Gastrocnemius medialis (tissue), 4 donors: ENCODE measurements at regions not wholly inside any gene's neighbourhood (a gene's known extent, or its start where the extent isn't known, plus 50 kb on each side); places are given as distances from the start of the nearest gene placed in this dataset.

Experiments used
- ATAC-seq, 2 donors: fragments of 150-250 bp; one replicate each; pipeline ENCODE4 v1.9.1; 2016
- DNase-seq, 2 donors: peaks; one replicate each; pipeline ENCODE4 v3.0.0-alpha.2; 2019
- H3K27ac ChIP-seq, 4 donors: fragments of 200-600 bp; sonication (generic); 1 replicate in 1 of 4; 2 replicates in 3 of 4; pipeline ENCODE4 v1.5.1; 2016 to 2018; ENCODE audit warnings: mild to moderate bottlenecking in 2 of 4, moderate library complexity in 1 of 4
- H3K27me3 ChIP-seq, 3 donors: fragments of 200-600 bp; sonication (generic) in 2 of 3; 1 replicate in 1 of 3; 2 replicates in 2 of 3; pipeline versions ENCODE4 v1.5.1 to v1.6.0; 2016 to 2019; ENCODE audit warnings: mild to moderate bottlenecking in 1 of 3, moderate library complexity in 1 of 3
- H3K36me3 ChIP-seq, 2 donors: fragments of 200-600 bp; sonication (generic) in 1 of 2; one replicate each; pipeline ENCODE4 v1.5.1; 2017 to 2018
- H3K4me1 ChIP-seq, 2 donors: fragments of 200-600 bp; sonication (generic) in 1 of 2; one replicate each; pipeline ENCODE4 v1.5.1; 2016 to 2017; ENCODE audit warnings: mild to moderate bottlenecking in 2 of 2
- H3K4me3 ChIP-seq, 4 donors: fragments of 200-600 bp; sonication (generic) in 3 of 4; 1 replicate in 1 of 4; 2 replicates in 3 of 4; pipeline ENCODE4 v1.5.1; 2016 to 2019; ENCODE audit warnings: mild to moderate bottlenecking in 2 of 4
- H3K9me3 ChIP-seq, 3 donors: fragments of 200-600 bp; sonication (generic) in 2 of 3; 1 replicate in 1 of 3; 2 replicates in 2 of 3; pipeline ENCODE4 v1.5.1; 2016 to 2019
- POLR2A ChIP-seq, 2 donors: fragments of 450-650 bp; IDR thresholded peaks; one replicate each; pipeline ENCODE4 v1.6.1; 2017; ENCODE audit warnings: antibody characterized with exemption in 2 of 2, mild to moderate bottlenecking in 2 of 2, moderate library complexity in 2 of 2
- in situ Hi-C, 4 donors: fragments of 200-750 bp; cut with MboI; loops; one replicate each; pipeline versions ENCODE4 v1.15.0 to v1.8.0; 2017; ENCODE audit warnings: low sequenced_read_pairs in 4 of 4
- intact Hi-C: fragments of 100-400 bp; cut with DNase I; formaldehyde crosslinking; loops from one replicate; pipeline ENCODE4 v1.15.1; 2023; ENCODE audit warnings: low total_unique reads
- TF ChIP-seq, protein P1 (sequence below), 5 experiments: fragments of 450-650 bp in 3 of 5; fragments of 200-600 bp in 2 of 5; sonication (generic) in 2 of 5; IDR thresholded peaks in 4 of 5; conservative IDR thresholded peaks in 1 of 5; 1 replicate in 4 of 5; 2 replicates in 1 of 5; pipeline ENCODE4 v1.5.1; 2016 to 2019; ENCODE audit warnings: antibody characterized with exemption in 5 of 5, mild to moderate bottlenecking in 3 of 5, moderate library complexity in 3 of 5

DNA sequence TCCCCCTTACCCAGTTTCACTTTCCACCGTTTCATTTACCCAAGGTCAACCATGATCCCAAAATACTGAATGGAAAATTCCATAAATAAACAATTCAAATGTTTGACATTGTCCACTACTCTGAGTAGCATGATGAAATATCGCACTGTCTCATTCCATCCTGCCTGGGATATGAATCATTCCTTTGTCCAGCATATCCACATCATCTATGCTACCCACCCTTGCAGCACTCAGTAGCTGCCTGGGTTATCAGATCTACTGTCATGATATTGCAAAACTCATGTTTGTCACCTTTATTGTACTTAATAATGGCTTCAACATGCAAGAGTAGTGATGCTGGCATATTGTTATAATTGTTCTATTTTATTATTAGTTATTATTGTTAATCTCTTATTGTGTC is 263.9 kb upstream of the NBEA start:
- in situ Hi-C loops (no loop called here), intact Hi-C loops (no loop called here)
- no peak overlapping the region for H3K4me3 ChIP-seq
- no peak for DNase-seq
- TF ChIP-seq, protein P1, sequence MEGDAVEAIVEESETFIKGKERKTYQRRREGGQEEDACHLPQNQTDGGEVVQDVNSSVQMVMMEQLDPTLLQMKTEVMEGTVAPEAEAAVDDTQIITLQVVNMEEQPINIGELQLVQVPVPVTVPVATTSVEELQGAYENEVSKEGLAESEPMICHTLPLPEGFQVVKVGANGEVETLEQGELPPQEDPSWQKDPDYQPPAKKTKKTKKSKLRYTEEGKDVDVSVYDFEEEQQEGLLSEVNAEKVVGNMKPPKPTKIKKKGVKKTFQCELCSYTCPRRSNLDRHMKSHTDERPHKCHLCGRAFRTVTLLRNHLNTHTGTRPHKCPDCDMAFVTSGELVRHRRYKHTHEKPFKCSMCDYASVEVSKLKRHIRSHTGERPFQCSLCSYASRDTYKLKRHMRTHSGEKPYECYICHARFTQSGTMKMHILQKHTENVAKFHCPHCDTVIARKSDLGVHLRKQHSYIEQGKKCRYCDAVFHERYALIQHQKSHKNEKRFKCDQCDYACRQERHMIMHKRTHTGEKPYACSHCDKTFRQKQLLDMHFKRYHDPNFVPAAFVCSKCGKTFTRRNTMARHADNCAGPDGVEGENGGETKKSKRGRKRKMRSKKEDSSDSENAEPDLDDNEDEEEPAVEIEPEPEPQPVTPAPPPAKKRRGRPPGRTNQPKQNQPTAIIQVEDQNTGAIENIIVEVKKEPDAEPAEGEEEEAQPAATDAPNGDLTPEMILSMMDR (IDR thresholded peaks at IDR 0.05 in 4 of 5, conservative IDR thresholded peaks at IDR 0.05 in 1 of 5): no peak
- TF ChIP-seq POLR2A (IDR thresholded peaks at IDR 0.05): no peak
- H3K27me3 ChIP-seq: no peaks in the 10 kb centered on the region
- no peak overlapping the region for H3K27ac ChIP-seq
- H3K36me3 ChIP-seq: no peaks in the 10 kb centered on the region
- H3K9me3 ChIP-seq: no peaks in the 10 kb centered on the region
- ATAC-seq: no peak
- H3K4me1 ChIP-seq: peaks cover 0 to 4% of the 10 kb centered on the region in 2 donors

DNA sequence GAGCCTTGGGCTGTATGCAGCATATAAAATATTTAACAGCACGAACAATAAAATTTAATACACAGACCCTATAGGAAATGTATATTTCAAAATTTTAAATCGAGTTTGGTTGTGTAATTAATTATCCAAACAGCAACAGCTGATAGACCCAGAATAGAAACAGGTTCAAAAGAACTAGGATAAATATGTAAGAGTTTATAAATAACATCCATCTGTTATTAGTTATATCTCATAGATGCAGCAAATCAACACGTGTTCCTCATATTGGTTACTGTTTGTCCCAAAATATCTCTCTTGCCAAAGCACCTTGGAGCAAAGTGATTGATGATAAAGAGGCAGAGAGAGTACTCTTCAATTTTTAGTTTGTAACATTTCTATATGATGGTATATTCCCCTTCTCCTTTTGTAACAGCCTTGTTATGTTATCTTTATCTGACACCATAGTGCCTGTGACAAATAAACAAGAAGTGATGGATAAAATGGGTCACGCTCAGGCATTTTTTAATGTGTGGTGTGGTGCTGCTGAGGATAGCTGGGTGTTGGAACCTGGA is 260.6 kb upstream of the NBEA start:
- in situ Hi-C loops (no loop called here), intact Hi-C loops (no loop called here)
- DNase-seq (no peak), ATAC-seq (peak in 1 of 2 donors; percentile 19)
- Histone ChIP-seq H3K36me3 (no peaks in the 10 kb centered on the region), H3K27me3 (no peaks in the 10 kb centered on the region), H3K9me3 (no peaks in the 10 kb centered on the region), H3K4me3 (no peak overlapping the region), H3K4me1 (peaks cover 0 to 4% of the 10 kb centered on the region in 2 donors), H3K27ac (no peak overlapping the region)
- TF ChIP-seq POLR2A (IDR thresholded peaks at IDR 0.05): no peak
- TF ChIP-seq, protein P1 (IDR thresholded peaks at IDR 0.05 in 4 of 5, conservative IDR thresholded peaks at IDR 0.05 in 1 of 5): no peak

DNA sequence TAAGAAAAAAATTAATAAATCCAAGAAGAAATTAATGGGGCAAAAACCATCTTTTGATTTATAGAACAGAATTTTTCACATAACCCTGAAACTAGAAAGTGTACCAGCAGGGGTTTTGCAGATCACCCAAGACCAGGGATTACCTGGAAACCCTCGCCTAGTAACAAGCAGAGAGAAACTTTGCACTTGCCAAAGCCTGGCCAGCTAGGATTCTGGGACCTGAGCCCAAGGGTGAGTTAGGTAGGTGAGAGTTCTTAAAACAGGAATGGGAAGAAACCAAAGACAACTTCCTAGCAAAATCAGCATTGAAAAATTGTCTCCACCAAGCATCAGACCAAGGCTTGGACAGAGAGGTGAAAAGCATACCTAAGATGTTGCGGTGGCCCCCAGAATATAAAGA is 247.0 kb upstream of the NBEA start:
- in situ Hi-C loops: no loop called here
- no peaks in the 10 kb centered on the region for H3K27me3 ChIP-seq
- DNase-seq (no peak), ATAC-seq (no peak)
- no peaks in the 10 kb centered on the region for H3K36me3 ChIP-seq
- H3K4me1 ChIP-seq: peaks cover 16 to 20% of the 10 kb centered on the region in 2 donors
- no peak overlapping the region for H3K27ac ChIP-seq
- intact Hi-C loops: no loop called here
- no peak overlapping the region for H3K4me3 ChIP-seq
- TF ChIP-seq, protein P1 (IDR thresholded peaks at IDR 0.05 in 4 of 5, conservative IDR thresholded peaks at IDR 0.05 in 1 of 5): no peak
- TF ChIP-seq POLR2A (IDR thresholded peaks at IDR 0.05): no peak
- no peaks in the 10 kb centered on the region for H3K9me3 ChIP-seq

DNA sequence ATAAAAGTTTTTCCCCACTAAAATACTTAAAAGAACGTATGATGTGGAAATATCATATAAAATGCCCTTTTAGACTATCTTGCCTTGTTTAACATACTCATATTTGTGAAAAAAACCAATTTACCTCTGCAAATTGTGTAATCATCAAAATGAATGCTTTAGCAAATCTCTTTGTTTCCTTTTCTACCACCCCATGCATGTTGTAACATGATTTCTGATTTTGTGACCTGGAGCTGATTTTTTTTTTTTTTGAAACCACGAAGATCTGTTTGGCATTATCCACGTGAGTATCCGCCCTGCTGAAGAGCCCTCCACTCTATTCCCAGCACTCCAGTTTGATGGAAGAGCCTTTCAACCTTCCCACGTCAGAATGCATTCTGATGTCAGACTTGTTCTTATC is 245.8 kb upstream of the NBEA start:
- TF ChIP-seq, protein P1 (IDR thresholded peaks at IDR 0.05 in 4 of 5, conservative IDR thresholded peaks at IDR 0.05 in 1 of 5): no peak
- TF ChIP-seq POLR2A (IDR thresholded peaks at IDR 0.05): no peak
- no peaks in the 10 kb centered on the region for H3K9me3 ChIP-seq
- no peak overlapping the region for H3K27ac ChIP-seq
- no peaks in the 10 kb centered on the region for H3K27me3 ChIP-seq
- no peak overlapping the region for H3K4me3 ChIP-seq
- ATAC-seq (no peak), DNase-seq (no peak)
- in situ Hi-C loops: no loop called here
- H3K36me3 ChIP-seq: no peaks in the 10 kb centered on the region
- H3K4me1 ChIP-seq: peaks cover 16 to 21% of the 10 kb centered on the region in 2 donors
- intact Hi-C loops: no loop called here

DNA sequence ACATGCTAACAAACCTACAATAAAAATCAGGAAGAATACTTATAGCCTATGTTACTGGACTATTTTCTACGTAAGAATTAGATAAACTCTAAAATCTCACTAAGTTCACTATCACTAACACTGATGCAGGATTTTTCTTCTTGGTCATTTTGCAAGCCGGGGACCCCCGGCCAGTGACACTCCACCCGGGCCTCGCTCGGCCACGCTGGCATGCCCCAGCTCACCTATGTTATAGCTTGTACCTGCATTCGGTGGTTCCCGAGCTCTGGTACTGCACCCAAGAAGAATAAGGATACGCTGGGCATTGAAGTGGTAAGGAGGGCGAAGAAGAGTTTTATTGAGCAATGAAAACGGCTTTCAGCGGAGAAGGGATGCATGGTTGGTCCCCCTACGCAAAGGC is 245.3 kb upstream of the NBEA start:
- H3K9me3 ChIP-seq: no peaks in the 10 kb centered on the region
- no peaks in the 10 kb centered on the region for H3K36me3 ChIP-seq
- H3K27ac ChIP-seq: no peak overlapping the region
- DNase-seq: no peak
- intact Hi-C loops (no loop called here), in situ Hi-C loops (no loop called here)
- H3K27me3 ChIP-seq: no peaks in the 10 kb centered on the region
- peaks cover 16 to 21% of the 10 kb centered on the region in 2 donors for H3K4me1 ChIP-seq
- no peak for TF ChIP-seq POLR2A (IDR thresholded peaks at IDR 0.05)
- TF ChIP-seq, protein P1 (IDR thresholded peaks at IDR 0.05 in 4 of 5, conservative IDR thresholded peaks at IDR 0.05 in 1 of 5): no peak
- H3K4me3 ChIP-seq: no peak overlapping the region
- no peak for ATAC-seq
